ENCODE measurements at regions not wholly inside any gene's neighbourhood (a gene's known extent, or its start where the extent isn't known, plus 50 kb on each side); places are given as distances from the start of the nearest gene placed in this dataset.
A peak's percentile ranks its signal among the peaks of the same experiment; 100 is the strongest.

DNA sequence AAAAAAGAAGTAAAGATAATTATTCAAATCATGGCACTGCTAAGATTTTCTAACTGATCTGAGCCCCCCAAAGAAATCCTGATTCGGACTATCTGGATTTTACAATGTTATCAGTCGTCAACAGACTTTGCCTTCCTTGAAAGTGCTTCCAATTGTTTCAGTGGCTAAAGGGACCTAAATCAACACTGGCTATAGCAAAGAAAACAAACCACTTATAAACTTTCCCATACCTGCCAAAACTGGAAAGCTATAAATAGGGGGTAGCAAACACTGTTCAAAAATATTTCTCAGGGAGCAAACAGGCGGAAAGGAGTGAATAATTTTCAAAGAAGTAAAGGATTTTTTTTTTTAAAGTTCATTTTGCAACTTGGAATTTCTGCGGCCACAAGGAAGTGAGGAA lies 105.6 kb upstream of the LIFR start:
- Histone ChIP-seq H3K4me1 (peaks cover 4 to 13% of the 10 kb centered on the region in 2 donors), H3K27ac (no peak overlapping the region), H3K27me3 (no peaks in the 10 kb centered on the region), H3K9me3 (no peaks in the 10 kb centered on the region), H3K36me3 (no peaks in the 10 kb centered on the region), H3K4me3 (no peak overlapping the region)
- intact Hi-C loops (cut with DNase I), result no loop called here
- ATAC-seq (no peak), DNase-seq (no peak)
- TF ChIP-seq, protein P1, sequence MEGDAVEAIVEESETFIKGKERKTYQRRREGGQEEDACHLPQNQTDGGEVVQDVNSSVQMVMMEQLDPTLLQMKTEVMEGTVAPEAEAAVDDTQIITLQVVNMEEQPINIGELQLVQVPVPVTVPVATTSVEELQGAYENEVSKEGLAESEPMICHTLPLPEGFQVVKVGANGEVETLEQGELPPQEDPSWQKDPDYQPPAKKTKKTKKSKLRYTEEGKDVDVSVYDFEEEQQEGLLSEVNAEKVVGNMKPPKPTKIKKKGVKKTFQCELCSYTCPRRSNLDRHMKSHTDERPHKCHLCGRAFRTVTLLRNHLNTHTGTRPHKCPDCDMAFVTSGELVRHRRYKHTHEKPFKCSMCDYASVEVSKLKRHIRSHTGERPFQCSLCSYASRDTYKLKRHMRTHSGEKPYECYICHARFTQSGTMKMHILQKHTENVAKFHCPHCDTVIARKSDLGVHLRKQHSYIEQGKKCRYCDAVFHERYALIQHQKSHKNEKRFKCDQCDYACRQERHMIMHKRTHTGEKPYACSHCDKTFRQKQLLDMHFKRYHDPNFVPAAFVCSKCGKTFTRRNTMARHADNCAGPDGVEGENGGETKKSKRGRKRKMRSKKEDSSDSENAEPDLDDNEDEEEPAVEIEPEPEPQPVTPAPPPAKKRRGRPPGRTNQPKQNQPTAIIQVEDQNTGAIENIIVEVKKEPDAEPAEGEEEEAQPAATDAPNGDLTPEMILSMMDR (IDR thresholded peaks at IDR 0.05), result no peak

DNA sequence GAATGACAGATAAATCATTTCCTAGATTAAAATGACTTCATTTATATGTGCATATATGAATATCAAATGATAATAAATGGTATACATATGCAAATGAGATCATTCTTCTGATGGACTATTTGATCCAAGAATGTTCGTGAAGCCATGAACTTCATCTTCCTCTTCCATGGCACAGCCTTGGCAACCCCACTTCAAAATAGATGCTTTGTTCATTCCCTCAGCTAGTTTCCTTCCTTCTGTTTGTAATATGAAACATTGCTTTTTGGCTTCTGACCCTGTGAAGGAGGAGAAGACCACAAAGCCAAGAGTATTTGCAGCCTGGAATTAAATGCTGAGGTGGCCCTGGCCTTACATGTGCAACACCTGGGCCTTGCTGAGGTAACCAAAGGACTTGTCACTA lies 106.8 kb upstream of the LIFR start:
- Histone ChIP-seq H3K27me3 (no peaks in the 10 kb centered on the region), H3K9me3 (no peaks in the 10 kb centered on the region), H3K4me3 (no peak overlapping the region), H3K4me1 (peaks cover 4 to 13% of the 10 kb centered on the region in 2 donors), H3K27ac (no peak overlapping the region), H3K36me3 (no peaks in the 10 kb centered on the region)
- ATAC-seq (no peak), DNase-seq (no peak)
- TF ChIP-seq, protein P1 (IDR thresholded peaks at IDR 0.05), result no peak
- intact Hi-C loops (cut with DNase I), result no loop called here

DNA sequence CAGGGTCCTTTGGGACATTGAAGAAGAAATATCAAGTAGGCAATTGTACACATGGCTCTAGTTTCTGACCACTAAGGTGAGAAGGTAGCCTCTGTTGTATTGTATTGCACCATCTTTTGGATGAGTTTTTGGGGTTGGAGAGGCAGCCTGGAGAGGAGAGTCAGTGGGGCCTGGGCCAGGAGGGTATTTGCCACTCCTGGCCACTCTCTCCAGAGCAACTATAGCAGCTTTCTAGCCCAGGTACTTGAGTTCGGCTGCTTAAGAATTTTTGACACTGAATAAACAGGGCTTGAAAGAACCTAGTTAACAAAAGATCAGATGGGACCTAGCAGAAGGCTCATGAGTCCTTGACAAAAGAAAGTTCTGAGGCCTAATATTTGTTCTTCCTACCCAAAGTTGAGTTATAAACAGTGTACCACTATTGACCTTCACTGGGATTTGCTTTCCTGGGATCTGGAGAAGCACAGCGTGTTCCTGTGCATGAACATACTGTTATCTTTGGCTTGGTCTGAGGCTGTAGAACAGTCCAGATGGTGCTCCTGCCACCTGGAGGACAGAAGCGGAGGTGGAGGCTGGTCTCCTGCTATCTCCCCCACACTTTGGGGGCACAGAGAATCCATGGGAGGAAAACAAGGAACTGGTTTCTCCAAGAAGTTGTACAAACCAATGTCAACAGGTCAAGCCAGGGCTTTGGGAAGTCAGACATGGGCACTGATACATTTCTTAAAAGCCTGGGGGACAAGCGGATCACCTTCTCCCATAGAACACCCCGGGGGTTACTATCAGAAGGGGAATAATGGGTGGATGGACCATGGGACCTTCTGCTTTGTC lies 110.4 kb upstream of the LIFR start:
- peak; percentile 93 for ATAC-seq
- Histone ChIP-seq H3K4me1 (peaks cover 4 to 13% of the 10 kb centered on the region in 2 donors), H3K27me3 (no peaks in the 10 kb centered on the region), H3K4me3 (no peak overlapping the region), H3K27ac (no peak overlapping the region), H3K9me3 (no peaks in the 10 kb centered on the region), H3K36me3 (no peaks in the 10 kb centered on the region)
- peak in 2 of 4 donors; percentile 42 to 60 for DNase-seq
- intact Hi-C loops (cut with DNase I), result no loop called here
- TF ChIP-seq, protein P1 (IDR thresholded peaks at IDR 0.05), result peak; percentile 50 to 60

DNA sequence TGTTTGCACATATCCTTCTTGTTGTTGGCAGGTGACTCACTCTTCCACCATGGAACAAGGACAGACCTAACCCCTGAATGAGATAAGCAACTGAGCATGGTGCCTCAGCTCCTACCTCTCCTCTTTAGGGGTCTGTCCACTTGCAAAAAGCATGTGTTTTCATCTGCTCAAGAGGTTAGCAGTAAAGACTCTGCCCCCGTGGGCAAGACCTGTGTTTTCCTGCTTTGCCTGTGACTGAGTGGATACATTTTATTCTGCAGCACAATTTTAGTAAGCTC lies 111.0 kb upstream of the LIFR start:
- TF ChIP-seq, protein P1 (IDR thresholded peaks at IDR 0.05), result no peak
- intact Hi-C loops (cut with DNase I), result no loop called here
- H3K27ac ChIP-seq, result no peak overlapping the region
- peaks cover 4 to 8% of the 10 kb centered on the region in 2 donors for H3K4me1 ChIP-seq
- no peaks in the 10 kb centered on the region for H3K27me3 ChIP-seq
- no peaks in the 10 kb centered on the region for H3K9me3 ChIP-seq
- H3K4me3 ChIP-seq, result no peak overlapping the region
- ATAC-seq, result no peak
- no peak for DNase-seq
- no peaks in the 10 kb centered on the region for H3K36me3 ChIP-seq

DNA sequence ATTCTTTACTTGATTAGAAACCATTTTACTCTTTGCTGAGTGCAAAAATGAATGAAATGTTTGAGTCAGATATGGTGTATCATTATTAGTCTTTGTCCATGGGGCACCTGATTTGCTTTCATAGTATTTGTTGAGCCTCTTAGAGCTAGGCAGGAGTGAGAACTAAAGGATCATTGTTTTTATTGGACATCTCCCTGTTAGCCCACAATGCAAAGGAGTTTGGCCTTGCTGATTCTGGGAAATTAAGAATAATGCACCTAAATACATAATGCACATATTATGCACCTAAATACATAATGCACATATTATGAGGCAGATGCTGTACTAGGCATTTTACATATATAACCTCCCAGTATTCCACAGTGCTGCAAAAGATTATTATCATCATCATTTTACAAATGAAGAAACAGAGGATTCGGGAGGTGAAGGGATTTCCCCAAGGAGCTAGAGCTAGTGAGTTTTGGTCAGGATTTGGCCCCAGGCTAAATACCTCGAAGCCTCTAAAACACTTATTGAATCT lies 113.0 kb upstream of the LIFR start:
- no peak for DNase-seq
- Histone ChIP-seq H3K9me3 (no peaks in the 10 kb centered on the region), H3K27ac (no peak overlapping the region), H3K27me3 (no peaks in the 10 kb centered on the region), H3K4me1 (peaks cover 4% of the 10 kb centered on the region in 2 donors), H3K4me3 (no peak overlapping the region), H3K36me3 (no peaks in the 10 kb centered on the region)
- ATAC-seq, result no peak
- TF ChIP-seq, protein P1 (IDR thresholded peaks at IDR 0.05), result no peak
- intact Hi-C loops (cut with DNase I), result no loop called here
